ENCODE measurements at regions not wholly inside any gene's neighbourhood (a gene's known extent, or its start where the extent isn't known, plus 50 kb on each side); places are given as distances from the start of the nearest gene placed in this dataset.
"Not testable (repeated sequence)": the region's sequence is repeated elsewhere in the genome, so short reads cannot be mapped to it uniquely, and the experiment has no call there.

DNA sequence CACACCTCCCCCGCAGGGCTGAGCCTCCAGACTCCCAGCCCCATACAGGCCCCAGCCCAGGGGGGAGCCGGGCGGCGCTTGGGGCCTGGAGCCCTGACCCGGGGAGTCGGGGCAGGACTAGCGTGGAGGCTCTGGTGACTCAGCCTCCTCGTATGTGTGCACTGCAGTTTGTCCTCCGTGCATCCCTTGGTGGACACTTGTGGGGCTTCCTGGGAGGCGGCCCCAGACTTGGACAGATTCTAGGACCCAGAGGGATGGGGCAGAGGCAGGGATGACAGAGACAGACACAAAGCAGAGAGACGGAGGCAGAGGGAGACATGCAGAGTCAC is 161.6 kb downstream of the TMEM121 start:
- H3K36me3 Mint-ChIP-seq, H3K27me3 Mint-ChIP-seq, H3K27ac Mint-ChIP-seq, H3K4me1 Mint-ChIP-seq, H3K4me3 Mint-ChIP-seq, CTCF ChIA-PET, DNase-seq: not testable (repeated sequence)
- H3K9me3 Mint-ChIP-seq: peaks cover 29% of the 10 kb centered on the region

DNA sequence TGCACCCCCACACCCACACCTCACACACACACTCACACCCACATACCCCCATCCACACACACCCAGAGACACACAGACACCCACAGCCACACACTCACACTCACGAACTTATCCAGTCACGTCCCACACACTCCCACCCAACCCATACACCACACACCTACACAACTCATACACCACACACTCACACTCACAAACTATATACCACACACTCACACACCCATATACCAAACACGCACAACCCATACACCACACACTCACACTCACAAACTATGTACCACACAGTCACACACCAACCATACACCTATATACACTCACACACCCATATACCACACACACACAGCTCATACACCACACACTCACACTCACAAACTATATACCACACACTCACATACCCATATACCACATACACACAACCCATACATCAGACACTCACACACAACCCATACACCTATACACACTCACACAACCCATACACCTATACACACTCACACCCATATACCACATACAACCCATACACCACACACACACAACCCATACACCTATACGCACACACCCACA is 162.4 kb downstream of the TMEM121 start:
- H3K36me3 Mint-ChIP-seq, DNase-seq, H3K4me3 Mint-ChIP-seq, CTCF ChIA-PET, H3K27ac Mint-ChIP-seq, H3K27me3 Mint-ChIP-seq, H3K4me1 Mint-ChIP-seq: not testable (repeated sequence)
- peaks cover 29% of the 10 kb centered on the region for H3K9me3 Mint-ChIP-seq

DNA sequence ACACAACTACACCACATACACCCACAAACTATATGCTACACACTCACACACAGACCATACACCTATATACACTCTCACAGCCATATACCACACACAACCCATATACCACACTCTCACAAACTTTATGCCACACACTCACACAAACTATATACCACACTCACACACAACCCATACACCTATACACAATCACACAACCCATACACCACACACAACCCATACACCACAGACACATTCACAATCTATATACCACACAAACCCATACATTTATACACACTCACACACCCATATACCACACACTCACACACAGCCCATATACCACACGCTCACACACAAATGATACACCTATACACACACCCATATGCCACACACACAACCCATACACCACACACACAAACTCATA is 163.3 kb downstream of the TMEM121 start:
- no peaks in the 10 kb centered on the region for H3K36me3 Mint-ChIP-seq
- peaks cover 27% of the 10 kb centered on the region for H3K9me3 Mint-ChIP-seq
- no peak overlapping the region for H3K4me3 Mint-ChIP-seq
- H3K27me3 Mint-ChIP-seq: peaks cover 11% of the 10 kb centered on the region
- CTCF ChIA-PET: no interaction called here
- DNase-seq: no peak
- no peak overlapping the region for H3K27ac Mint-ChIP-seq
- no peaks in the 10 kb centered on the region for H3K4me1 Mint-ChIP-seq

DNA sequence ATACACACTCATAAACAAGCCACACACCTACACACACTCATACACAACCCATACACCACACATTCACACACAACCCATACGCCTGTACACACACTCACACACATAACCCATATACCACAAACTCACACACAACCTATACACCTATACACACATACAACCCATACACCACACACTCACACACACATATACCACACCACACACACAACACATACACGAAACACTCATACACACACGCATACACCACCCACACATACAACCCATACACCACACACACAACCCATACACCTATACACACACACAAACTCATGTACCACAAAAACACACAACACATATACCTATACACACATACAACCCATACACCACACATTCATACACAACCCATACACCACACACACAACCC is 164.3 kb downstream of the TMEM121 start:
- H3K9me3 Mint-ChIP-seq: peaks cover 24% of the 10 kb centered on the region

GRCh38 chr14:105691321-105692109 is 165.1 kb downstream of the TMEM121 start:
- peaks cover 24% of the 10 kb centered on the region for H3K9me3 Mint-ChIP-seq
- CTCF ChIA-PET, H3K4me1 Mint-ChIP-seq, DNase-seq, H3K4me3 Mint-ChIP-seq, H3K36me3 Mint-ChIP-seq, H3K27ac Mint-ChIP-seq: not testable (repeated sequence)
- H3K27me3 Mint-ChIP-seq: peaks cover 17% of the 10 kb centered on the region

More for the DNA sequence above, 164.3 kb downstream of the TMEM121 start:
- H3K27me3 Mint-ChIP-seq: peaks cover 17% of the 10 kb centered on the region
- CTCF ChIA-PET: no interaction called here
- no peaks in the 10 kb centered on the region for H3K36me3 Mint-ChIP-seq
- H3K27ac Mint-ChIP-seq: no peak overlapping the region
- H3K4me1 Mint-ChIP-seq: no peaks in the 10 kb centered on the region
- no peak overlapping the region for H3K4me3 Mint-ChIP-seq
- no peak for DNase-seq

GRCh38 chr14:105692110-105692685 is 165.8 kb downstream of the TMEM121 start:
- H3K4me3 Mint-ChIP-seq, DNase-seq, H3K4me1 Mint-ChIP-seq, H3K27ac Mint-ChIP-seq, H3K36me3 Mint-ChIP-seq, CTCF ChIA-PET: not testable (repeated sequence)
- Mint-ChIP-seq H3K27me3 (peaks cover 17% of the 10 kb centered on the region), H3K9me3 (peaks cover 24% of the 10 kb centered on the region)

- H3K27me3 Mint-ChIP-seq: peaks cover 17% of the 10 kb centered on the region
- CTCF ChIA-PET: no interaction called here
- DNase-seq: no peak
- H3K27ac Mint-ChIP-seq: no peak overlapping the region
- H3K9me3 Mint-ChIP-seq: peaks cover 10% of the 10 kb centered on the region
- no peaks in the 10 kb centered on the region for H3K36me3 Mint-ChIP-seq
- no peaks in the 10 kb centered on the region for H3K4me1 Mint-ChIP-seq
- no peak overlapping the region for H3K4me3 Mint-ChIP-seq
Observed at GRCh38 chr14:105694961-105695360, 168.6 kb downstream of the TMEM121 start.

DNA sequence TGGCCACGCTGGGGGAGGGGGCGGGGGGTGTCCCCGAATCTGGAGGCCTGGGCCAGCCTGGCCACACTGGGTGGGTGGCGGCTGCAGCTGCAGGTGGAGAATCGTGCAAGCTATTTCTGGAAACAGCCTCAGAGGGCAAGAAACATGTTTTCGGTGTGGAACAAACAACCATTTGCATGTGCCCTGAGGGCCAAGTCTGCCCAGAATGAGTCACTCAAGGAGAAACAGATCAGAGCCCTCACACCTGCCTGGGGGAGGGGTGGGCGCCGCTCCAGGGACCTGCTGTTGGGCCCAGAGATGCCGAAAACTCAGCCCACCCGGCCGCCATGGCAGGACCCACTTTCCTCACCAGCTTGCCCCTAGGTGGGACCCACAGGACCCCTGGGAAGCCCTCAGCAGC is 170.0 kb downstream of the TMEM121 start:
- H3K9me3 Mint-ChIP-seq, H3K4me3 Mint-ChIP-seq: not testable (repeated sequence)
- peaks cover 11% of the 10 kb centered on the region for H3K4me1 Mint-ChIP-seq

GRCh38 chr14:105697414-105697813 is 171.0 kb downstream of the TMEM121 start:
- H3K36me3 Mint-ChIP-seq, H3K27ac Mint-ChIP-seq, DNase-seq, H3K4me3 Mint-ChIP-seq, H3K9me3 Mint-ChIP-seq, CTCF ChIA-PET: not testable (repeated sequence)
- H3K27me3 Mint-ChIP-seq: peaks cover 17% of the 10 kb centered on the region
- H3K4me1 Mint-ChIP-seq: peaks cover 15% of the 10 kb centered on the region

More for the DNA sequence above, 170.0 kb downstream of the TMEM121 start:
- CTCF ChIA-PET, H3K27ac Mint-ChIP-seq, DNase-seq, H3K36me3 Mint-ChIP-seq: not testable (repeated sequence)
- peaks cover 17% of the 10 kb centered on the region for H3K27me3 Mint-ChIP-seq

DNA sequence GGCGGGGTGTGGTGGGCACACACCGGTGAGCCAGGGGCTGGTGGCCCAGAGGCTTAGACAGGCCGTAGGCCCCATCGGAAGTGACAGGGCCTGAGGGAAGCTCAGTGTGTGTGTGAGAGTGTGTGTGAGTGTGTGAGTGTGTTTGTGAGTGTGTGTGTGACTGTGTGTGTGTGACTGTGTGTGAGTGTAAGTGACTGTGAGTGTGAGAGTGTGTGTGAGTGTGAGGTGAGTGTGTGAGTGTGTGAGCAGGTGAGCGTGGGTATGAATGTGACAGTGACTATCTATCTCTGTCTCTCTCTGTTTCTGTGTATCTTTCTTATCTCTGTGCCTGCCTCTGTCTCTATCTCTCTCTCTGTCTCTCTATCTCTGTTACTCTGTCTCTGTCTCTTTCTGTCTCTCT is 171.6 kb downstream of the TMEM121 start:
- H3K9me3 Mint-ChIP-seq, DNase-seq, H3K27ac Mint-ChIP-seq, H3K4me3 Mint-ChIP-seq, H3K36me3 Mint-ChIP-seq, CTCF ChIA-PET: not testable (repeated sequence)
- Mint-ChIP-seq H3K4me1 (peaks cover 15% of the 10 kb centered on the region), H3K27me3 (peaks cover 17% of the 10 kb centered on the region)

GRCh38 chr14:105698940-105699556 is 172.7 kb downstream of the TMEM121 start:
- H3K36me3 Mint-ChIP-seq, DNase-seq, H3K4me3 Mint-ChIP-seq, H3K27ac Mint-ChIP-seq, H3K9me3 Mint-ChIP-seq, CTCF ChIA-PET: not testable (repeated sequence)
- Mint-ChIP-seq H3K4me1 (peaks cover 15% of the 10 kb centered on the region), H3K27me3 (peaks cover 13% of the 10 kb centered on the region)

DNA sequence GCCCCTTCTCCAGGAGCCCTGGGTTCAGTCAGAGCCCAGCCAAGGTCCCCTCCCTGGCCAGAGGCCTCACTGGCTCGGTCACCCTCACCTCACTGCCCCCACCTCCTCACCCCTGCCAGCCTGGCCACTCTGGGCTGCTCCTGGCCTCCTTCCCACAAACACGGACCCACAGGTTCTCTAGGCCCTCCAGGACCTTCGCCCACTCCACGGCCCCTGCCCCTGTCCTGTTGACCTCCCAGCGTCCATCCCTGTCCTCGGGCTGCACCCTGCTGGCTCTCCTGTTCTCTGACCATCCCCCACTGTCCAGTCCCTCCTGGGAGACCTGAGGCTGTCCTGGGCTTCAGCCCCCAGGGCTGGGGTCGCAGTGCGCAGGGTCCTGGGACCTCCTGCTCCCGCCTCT is 173.3 kb downstream of the TMEM121 start:
- H3K4me3 Mint-ChIP-seq, H3K27me3 Mint-ChIP-seq, H3K9me3 Mint-ChIP-seq, H3K27ac Mint-ChIP-seq, CTCF ChIA-PET, H3K36me3 Mint-ChIP-seq, DNase-seq: not testable (repeated sequence)
- peaks cover 15% of the 10 kb centered on the region for H3K4me1 Mint-ChIP-seq

GRCh38 chr14:105700146-105700545 is 173.8 kb downstream of the TMEM121 start:
- H3K27ac Mint-ChIP-seq, H3K27me3 Mint-ChIP-seq, DNase-seq, H3K9me3 Mint-ChIP-seq, CTCF ChIA-PET, H3K36me3 Mint-ChIP-seq, H3K4me3 Mint-ChIP-seq: not testable (repeated sequence)
- peaks cover 15% of the 10 kb centered on the region for H3K4me1 Mint-ChIP-seq

DNA sequence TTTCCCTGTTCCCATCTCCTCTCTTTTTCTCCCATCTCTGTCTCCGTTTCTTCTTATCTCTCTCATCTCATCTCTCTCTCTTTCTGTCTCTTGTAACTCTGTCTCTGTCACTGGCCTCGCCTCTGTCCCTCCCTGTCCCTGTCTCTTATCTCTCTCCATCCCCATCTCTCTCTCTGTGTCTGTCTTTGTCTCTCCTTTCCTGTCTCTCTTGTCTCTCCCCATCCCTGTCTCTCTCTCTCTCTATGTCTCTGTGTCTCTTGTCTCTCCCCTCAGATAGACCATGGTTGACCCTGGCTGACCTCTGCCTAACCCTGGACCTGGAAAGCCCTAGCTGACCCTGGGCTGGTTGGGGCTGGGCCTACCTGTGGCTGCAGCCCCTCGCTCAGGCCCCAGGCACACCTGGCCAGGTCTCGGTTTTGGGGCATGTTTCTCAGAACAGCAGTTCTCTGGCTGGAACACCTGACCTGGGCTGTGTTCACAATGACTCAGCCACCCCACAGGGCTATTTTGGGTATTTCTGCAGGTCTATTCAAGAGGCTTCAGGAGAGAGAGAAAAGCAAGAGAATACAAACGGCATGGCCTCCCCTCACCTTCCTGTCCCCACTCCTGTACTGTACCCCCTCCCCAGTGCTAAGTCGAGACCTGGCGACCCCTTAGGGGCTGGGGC is 174.4 kb downstream of the TMEM121 start:
- peak overlapping the region; percentile 2 for H3K27ac Mint-ChIP-seq
- peaks cover 15% of the 10 kb centered on the region for H3K4me1 Mint-ChIP-seq
- CTCF ChIA-PET: no interaction called here
- H3K4me3 Mint-ChIP-seq: no peak overlapping the region
- no peaks in the 10 kb centered on the region for H3K36me3 Mint-ChIP-seq
- no peaks in the 10 kb centered on the region for H3K9me3 Mint-ChIP-seq
- DNase-seq: no peak
- H3K27me3 Mint-ChIP-seq: no peaks in the 10 kb centered on the region
